ENCODE measurements at regions not wholly inside any gene's neighbourhood (a gene's known extent, or its start where the extent isn't known, plus 50 kb on each side); places are given as distances from the start of the nearest gene placed in this dataset.
"Not testable (repeated sequence)": the region's sequence is repeated elsewhere in the genome, so short reads cannot be mapped to it uniquely, and the experiment has no call there.

- DNase-seq (ENCODE audit: low read depth): no peak
- no peak for TF ChIP-seq CTCF (conservative IDR thresholded peaks at IDR 0.05; ENCODE audit: low read depth, low read length)
- H3K4me3 ChIP-seq (ENCODE audit: low read depth, low read length): no peak overlapping the region
These were observed 228.8 kb upstream of the ALCAM start for GRCh38 chr3:105137911-105138310.

- TF ChIP-seq CTCF (conservative IDR thresholded peaks at IDR 0.05; ENCODE audit: low read depth, low read length): no peak
- no peak for DNase-seq (ENCODE audit: low read depth)
- H3K4me3 ChIP-seq (ENCODE audit: low read depth, low read length): no peak overlapping the region
These were observed 226.7 kb upstream of the ALCAM start for GRCh38 chr3:105139881-105140560.

- H3K4me3 ChIP-seq (ENCODE audit: low read depth, low read length): no peak overlapping the region
- TF ChIP-seq CTCF (conservative IDR thresholded peaks at IDR 0.05; ENCODE audit: low read depth, low read length): no peak
- no peak for DNase-seq (ENCODE audit: low read depth)
These were observed 225.8 kb upstream of the ALCAM start for GRCh38 chr3:105140899-105141367.

GRCh38 chr3:105144837-105145236, 221.9 kb upstream of the ALCAM start:
- H3K4me3 ChIP-seq (ENCODE audit: low read depth, low read length): no peak overlapping the region
- TF ChIP-seq CTCF (conservative IDR thresholded peaks at IDR 0.05; ENCODE audit: low read depth, low read length): no peak
- no peak for DNase-seq (ENCODE audit: low read depth)

- no peak overlapping the region for H3K4me3 ChIP-seq (ENCODE audit: low read depth, low read length)
- TF ChIP-seq CTCF (conservative IDR thresholded peaks at IDR 0.05; ENCODE audit: low read depth, low read length): no peak
- no peak for DNase-seq (ENCODE audit: low read depth)
These were observed 221.2 kb upstream of the ALCAM start for GRCh38 chr3:105145511-105145910.

GRCh38 chr3:105149197-105149596, 217.5 kb upstream of the ALCAM start:
- not testable (repeated sequence) for H3K4me3 ChIP-seq (ENCODE audit: low read depth, low read length); DNase-seq (ENCODE audit: low read depth)

GRCh38 chr3:105152987-105153386, 213.7 kb upstream of the ALCAM start:
- DNase-seq (ENCODE audit: low read depth): no peak
- no peak overlapping the region for H3K4me3 ChIP-seq (ENCODE audit: low read depth, low read length)
- TF ChIP-seq CTCF (conservative IDR thresholded peaks at IDR 0.05; ENCODE audit: low read depth, low read length): no peak
